ENCODE measurements at regions not wholly inside any gene's neighbourhood (a gene's known extent, or its start where the extent isn't known, plus 50 kb on each side); places are given as distances from the start of the nearest gene placed in this dataset.

GRCh38 chr2:43084699-43085091, 141.7 kb downstream of the ZFP36L2 start:
- TF ChIP-seq CTCF (IDR thresholded peaks at IDR 0.05), result no peak
- no peak for TF ChIP-seq POLR2A (IDR thresholded peaks at IDR 0.05)
